ENCODE measurements at regions not wholly inside any gene's neighbourhood (a gene's known extent, or its start where the extent isn't known, plus 50 kb on each side); places are given as distances from the start of the nearest gene placed in this dataset.

- TF ChIP-seq CTCF (IDR thresholded peaks at IDR 0.05; ENCODE audit: low read depth, low read length) = no peak
- H3K4me3 ChIP-seq (ENCODE audit: low read depth, low read length) = no peak overlapping the region
Observed at GRCh38 chr7:69476416-69476815, 121.9 kb upstream of the AUTS2 start.

- H3K4me3 ChIP-seq (ENCODE audit: low read depth, low read length) = no peak overlapping the region
- TF ChIP-seq CTCF (IDR thresholded peaks at IDR 0.05; ENCODE audit: low read depth, low read length) = no peak
Observed at GRCh38 chr7:69482676-69483075, 115.6 kb upstream of the AUTS2 start.

GRCh38 chr7:69489533-69489932 is 108.7 kb upstream of the AUTS2 start:
- TF ChIP-seq CTCF (IDR thresholded peaks at IDR 0.05; ENCODE audit: low read depth, low read length) = no peak
- H3K4me3 ChIP-seq (ENCODE audit: low read depth, low read length) = no peak overlapping the region

- H3K4me3 ChIP-seq (ENCODE audit: low read depth, low read length) = no peak overlapping the region
- no peak for TF ChIP-seq CTCF (IDR thresholded peaks at IDR 0.05; ENCODE audit: low read depth, low read length)
Observed at GRCh38 chr7:69498671-69499070, 99.6 kb upstream of the AUTS2 start.

GRCh38 chr7:69502358-69502757 is 95.9 kb upstream of the AUTS2 start:
- TF ChIP-seq CTCF (IDR thresholded peaks at IDR 0.05; ENCODE audit: low read depth, low read length) = no peak

GRCh38 chr7:69504733-69505420 is 93.4 kb upstream of the AUTS2 start:
- no peak overlapping the region for H3K4me3 ChIP-seq (ENCODE audit: low read depth, low read length)
- no peak for TF ChIP-seq CTCF (IDR thresholded peaks at IDR 0.05; ENCODE audit: low read depth, low read length)

More at GRCh38 chr7:69502358-69502757, 95.9 kb upstream of the AUTS2 start:
- H3K4me3 ChIP-seq (ENCODE audit: low read depth, low read length) = no peak overlapping the region

- H3K4me3 ChIP-seq (ENCODE audit: low read depth, low read length) = no peak overlapping the region
- TF ChIP-seq CTCF (IDR thresholded peaks at IDR 0.05; ENCODE audit: low read depth, low read length) = no peak
Observed at GRCh38 chr7:69508736-69509135, 89.5 kb upstream of the AUTS2 start.
